Endodermal cell (in vitro differentiated cells): ENCODE measurements at regions not wholly inside any gene's neighbourhood (a gene's known extent, or its start where the extent isn't known, plus 50 kb on each side); places are given as distances from the start of the nearest gene placed in this dataset.

Experiments used
- DNase-seq: peaks from one replicate; pipeline ENCODE4 v3.0.0-alpha.2; 2017
- H3K27ac ChIP-seq: 2 replicates; pipeline ENCODE4 v1.5.1; 2013; ENCODE audit warnings: mild to moderate bottlenecking, low read depth, low read length, moderate library complexity
- H3K27me3 ChIP-seq: 2 replicates; pipeline ENCODE4 v1.6.1; 2013; ENCODE audit warnings: mild to moderate bottlenecking, low read length, moderate library complexity; ENCODE audit not compliant: insufficient read depth, control insufficient read depth, poor library complexity, severe bottlenecking
- H3K36me3 ChIP-seq: 2 replicates; pipeline ENCODE4 v1.7.0; 2013; ENCODE audit warnings: mild to moderate bottlenecking, low read length, moderate library complexity; ENCODE audit not compliant: control insufficient read depth, insufficient read depth
- H3K4me1 ChIP-seq: one replicate; pipeline ENCODE4 v1.7.0; 2013; ENCODE audit warnings: low read length; ENCODE audit not compliant: control insufficient read depth, insufficient read depth
- H3K4me3 ChIP-seq: 2 replicates; pipeline ENCODE4 v1.5.1; 2013; ENCODE audit warnings: mild to moderate bottlenecking, low read length, moderate library complexity
- H3K9ac ChIP-seq: 2 replicates; pipeline ENCODE4 v1.6.1; 2013; ENCODE audit warnings: mild to moderate bottlenecking, low read length, moderate library complexity; ENCODE audit not compliant: poor library complexity, severe bottlenecking; ENCODE audit errors: extremely low read depth
- H3K9me3 ChIP-seq: 2 replicates; pipeline ENCODE4 v1.6.1; 2013; ENCODE audit warnings: mild to moderate bottlenecking, low read length, moderate library complexity; ENCODE audit not compliant: control insufficient read depth
- H3K27ac Mint-ChIP-seq: 2 replicates; pipeline ENCODE4 v1.8.0; 2020; ENCODE audit warnings: mixed read lengths
- H3K27me3 Mint-ChIP-seq: 2 replicates; pipeline ENCODE4 v1.8.0; 2021; ENCODE audit warnings: mild to moderate bottlenecking, mixed read lengths; ENCODE audit not compliant: insufficient read depth
- H3K36me3 Mint-ChIP-seq: 2 replicates; pipeline ENCODE4 v1.8.0; 2020; ENCODE audit warnings: low read depth, mixed read lengths
- H3K4me1 Mint-ChIP-seq: 2 replicates; pipeline ENCODE4 v1.8.0; 2020; ENCODE audit warnings: mixed read lengths
- H3K4me3 Mint-ChIP-seq: 2 replicates; pipeline ENCODE4 v1.8.0; 2020; ENCODE audit warnings: mild to moderate bottlenecking, moderate library complexity, mixed read lengths
- H3K9me3 Mint-ChIP-seq: 2 replicates; pipeline ENCODE4 v1.8.0; 2020; ENCODE audit warnings: mild to moderate bottlenecking, mixed read lengths
- WGBS, 2 experiments: methylation state at CpG; one replicate each; pipeline versions ENCODE4 v1.1.5 to v1.1.7; 2013; ENCODE audit warnings: missing lambda C conversion rate in 2 of 2, mixed read lengths in 1 of 2; ENCODE audit not compliant: insufficient coverage in 1 of 2, insufficient read length in 1 of 2; 5-methylcytosine and 5-hydroxymethylcytosine counted together
- TF ChIP-seq, protein P1 (sequence below): fragments of 200-600 bp; sonication (generic); conservative IDR thresholded peaks from 2 replicates; pipeline ENCODE4 v1.5.0; 2021; ENCODE audit warnings: antibody characterized with exemption, mild to moderate bottlenecking

DNA sequence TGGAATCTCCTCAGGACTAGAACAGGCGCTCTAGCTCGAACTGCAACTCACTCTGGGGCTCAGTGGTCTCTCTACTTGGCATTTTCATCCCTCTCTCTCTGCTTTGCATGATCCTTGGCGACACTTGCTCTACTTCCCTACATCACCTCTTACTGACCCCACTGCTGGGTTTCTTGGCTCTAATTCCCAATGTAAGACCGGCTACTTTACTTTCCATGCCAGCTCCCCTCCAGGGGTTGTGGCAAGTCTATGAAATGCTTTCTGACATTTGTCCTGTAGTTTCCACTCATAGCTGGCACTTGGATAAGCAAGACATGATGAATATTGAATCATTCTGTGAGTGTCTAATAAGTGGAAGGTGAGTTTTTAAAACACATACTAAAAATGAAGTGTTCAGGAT, 292.3 kb downstream of the USP25 start:
- no peak overlapping the region for H3K4me3 Mint-ChIP-seq
- DNase-seq, result no peak
- no peaks in the 10 kb centered on the region for H3K9me3 Mint-ChIP-seq
- Histone ChIP-seq H3K9ac (no peak overlapping the region), H3K27ac (no peak overlapping the region), H3K4me3 (no peak overlapping the region), H3K9me3 (no peaks in the 10 kb centered on the region), H3K27me3 (no peaks in the 10 kb centered on the region), H3K36me3 (no peaks in the 10 kb centered on the region), H3K4me1 (no peaks in the 10 kb centered on the region)
- 93 to 94% methylated on average over 4 of the region's 4 CpGs for WGBS, 2 experiments
- no peaks in the 10 kb centered on the region for H3K27me3 Mint-ChIP-seq
- no peaks in the 10 kb centered on the region for H3K4me1 Mint-ChIP-seq
- H3K27ac Mint-ChIP-seq, result no peak overlapping the region
- H3K36me3 Mint-ChIP-seq, result no peaks in the 10 kb centered on the region
- TF ChIP-seq, protein P1, sequence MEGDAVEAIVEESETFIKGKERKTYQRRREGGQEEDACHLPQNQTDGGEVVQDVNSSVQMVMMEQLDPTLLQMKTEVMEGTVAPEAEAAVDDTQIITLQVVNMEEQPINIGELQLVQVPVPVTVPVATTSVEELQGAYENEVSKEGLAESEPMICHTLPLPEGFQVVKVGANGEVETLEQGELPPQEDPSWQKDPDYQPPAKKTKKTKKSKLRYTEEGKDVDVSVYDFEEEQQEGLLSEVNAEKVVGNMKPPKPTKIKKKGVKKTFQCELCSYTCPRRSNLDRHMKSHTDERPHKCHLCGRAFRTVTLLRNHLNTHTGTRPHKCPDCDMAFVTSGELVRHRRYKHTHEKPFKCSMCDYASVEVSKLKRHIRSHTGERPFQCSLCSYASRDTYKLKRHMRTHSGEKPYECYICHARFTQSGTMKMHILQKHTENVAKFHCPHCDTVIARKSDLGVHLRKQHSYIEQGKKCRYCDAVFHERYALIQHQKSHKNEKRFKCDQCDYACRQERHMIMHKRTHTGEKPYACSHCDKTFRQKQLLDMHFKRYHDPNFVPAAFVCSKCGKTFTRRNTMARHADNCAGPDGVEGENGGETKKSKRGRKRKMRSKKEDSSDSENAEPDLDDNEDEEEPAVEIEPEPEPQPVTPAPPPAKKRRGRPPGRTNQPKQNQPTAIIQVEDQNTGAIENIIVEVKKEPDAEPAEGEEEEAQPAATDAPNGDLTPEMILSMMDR, result no peak

DNA sequence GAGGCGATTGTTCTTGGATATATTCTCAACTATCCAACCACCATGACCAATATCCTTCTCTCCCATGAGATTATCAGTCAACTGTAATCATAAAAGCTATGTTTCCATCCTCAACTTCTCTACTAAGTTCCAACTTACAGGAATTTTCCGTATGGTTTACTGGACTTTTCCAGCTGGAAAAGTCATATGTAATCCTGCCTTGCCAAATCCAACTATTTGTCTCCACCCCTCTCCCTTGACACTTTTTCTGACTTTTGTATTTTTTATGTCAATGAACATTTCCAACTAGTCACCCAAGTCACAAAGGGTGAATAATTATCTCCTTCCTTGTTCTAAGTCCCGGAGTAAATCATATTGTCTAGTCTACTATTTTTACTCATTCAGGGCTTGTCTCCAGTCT, 293.1 kb downstream of the USP25 start:
- Mint-ChIP-seq H3K9me3 (no peaks in the 10 kb centered on the region), H3K27ac (no peak overlapping the region), H3K27me3 (no peaks in the 10 kb centered on the region), H3K36me3 (no peaks in the 10 kb centered on the region), H3K4me1 (no peaks in the 10 kb centered on the region), H3K4me3 (no peak overlapping the region)
- no peaks in the 10 kb centered on the region for H3K27me3 ChIP-seq
- TF ChIP-seq, protein P1, result no peak
- H3K4me3 ChIP-seq, result no peak overlapping the region
- no peak overlapping the region for H3K9ac ChIP-seq
- no peak overlapping the region for H3K27ac ChIP-seq
- WGBS, 2 experiments, result 89 to 93% methylated on average over 3 of the region's 3 CpGs
- H3K9me3 ChIP-seq, result no peaks in the 10 kb centered on the region
- no peak for DNase-seq
- no peaks in the 10 kb centered on the region for H3K4me1 ChIP-seq
- no peaks in the 10 kb centered on the region for H3K36me3 ChIP-seq

DNA sequence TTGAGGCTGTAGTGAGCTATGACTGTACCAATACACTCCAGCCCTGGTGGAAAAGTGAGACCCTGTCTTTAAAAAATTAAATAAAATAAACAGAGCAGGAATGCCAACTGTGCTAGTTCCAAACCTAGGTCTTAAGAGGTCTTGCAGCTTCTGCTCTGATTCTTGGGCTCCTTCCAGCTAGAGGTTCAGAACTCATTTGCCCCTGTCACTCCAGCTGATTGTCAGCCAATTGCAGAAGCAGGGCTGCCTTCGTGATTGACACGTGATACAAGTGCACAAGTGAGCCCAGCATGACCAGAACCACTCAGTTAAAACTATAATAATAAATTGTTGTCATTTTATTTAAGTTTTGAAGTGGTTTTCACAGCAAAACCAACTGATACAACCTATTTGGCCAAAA, 298.4 kb downstream of the USP25 start:
- Mint-ChIP-seq H3K9me3 (no peaks in the 10 kb centered on the region), H3K4me3 (no peak overlapping the region), H3K4me1 (no peaks in the 10 kb centered on the region), H3K36me3 (no peaks in the 10 kb centered on the region), H3K27ac (no peak overlapping the region), H3K27me3 (no peaks in the 10 kb centered on the region)
- H3K4me1 ChIP-seq, result no peaks in the 10 kb centered on the region
- H3K4me3 ChIP-seq, result no peak overlapping the region
- TF ChIP-seq, protein P1, result no peak
- H3K9ac ChIP-seq, result no peak overlapping the region
- H3K27me3 ChIP-seq, result no peaks in the 10 kb centered on the region
- 100% methylated on average over 2 of the region's 2 CpGs; no CpG with 5 or more reads in 1 of the 2 experiments for WGBS, 2 experiments
- no peak overlapping the region for H3K27ac ChIP-seq
- no peaks in the 10 kb centered on the region for H3K9me3 ChIP-seq
- H3K36me3 ChIP-seq, result no peaks in the 10 kb centered on the region
- no peak for DNase-seq
